SU-DHL-6 (cell line): ENCODE measurements at regions not wholly inside any gene's neighbourhood (a gene's known extent, or its start where the extent isn't known, plus 50 kb on each side); places are given as distances from the start of the nearest gene placed in this dataset.

Source experiments
- EZH2phosphoT487 ChIP-seq: fragments of 200-600 bp; sonication (generic), shearing (Covaris generic); conservative IDR thresholded peaks from 2 replicates; pipeline ENCODE4 v1.6.1; 2018; ENCODE audit warnings: mild to moderate bottlenecking, antibody characterized with exemption, low read length, moderate library complexity, mixed read lengths
- TF ChIP-seq, protein P1 (sequence below): fragments of 200-600 bp; sonication (generic); IDR thresholded peaks from one replicate; pipeline ENCODE4 v1.5.1; 2017; ENCODE audit warnings: antibody characterized with exemption, mild to moderate bottlenecking, low read length, moderate library complexity; ENCODE audit not compliant: insufficient read depth, poor library complexity, severe bottlenecking

- TF ChIP-seq, protein P1, sequence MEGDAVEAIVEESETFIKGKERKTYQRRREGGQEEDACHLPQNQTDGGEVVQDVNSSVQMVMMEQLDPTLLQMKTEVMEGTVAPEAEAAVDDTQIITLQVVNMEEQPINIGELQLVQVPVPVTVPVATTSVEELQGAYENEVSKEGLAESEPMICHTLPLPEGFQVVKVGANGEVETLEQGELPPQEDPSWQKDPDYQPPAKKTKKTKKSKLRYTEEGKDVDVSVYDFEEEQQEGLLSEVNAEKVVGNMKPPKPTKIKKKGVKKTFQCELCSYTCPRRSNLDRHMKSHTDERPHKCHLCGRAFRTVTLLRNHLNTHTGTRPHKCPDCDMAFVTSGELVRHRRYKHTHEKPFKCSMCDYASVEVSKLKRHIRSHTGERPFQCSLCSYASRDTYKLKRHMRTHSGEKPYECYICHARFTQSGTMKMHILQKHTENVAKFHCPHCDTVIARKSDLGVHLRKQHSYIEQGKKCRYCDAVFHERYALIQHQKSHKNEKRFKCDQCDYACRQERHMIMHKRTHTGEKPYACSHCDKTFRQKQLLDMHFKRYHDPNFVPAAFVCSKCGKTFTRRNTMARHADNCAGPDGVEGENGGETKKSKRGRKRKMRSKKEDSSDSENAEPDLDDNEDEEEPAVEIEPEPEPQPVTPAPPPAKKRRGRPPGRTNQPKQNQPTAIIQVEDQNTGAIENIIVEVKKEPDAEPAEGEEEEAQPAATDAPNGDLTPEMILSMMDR: no peak
- no peak for TF ChIP-seq EZH2phosphoT487
Measured at GRCh38 chr9:126169736-126170135, 156.9 kb upstream of the MVB12B start.
